HG03558 (cell line): ENCODE measurements at regions not wholly inside any gene's neighbourhood (a gene's known extent, or its start where the extent isn't known, plus 50 kb on each side); places are given as distances from the start of the nearest gene placed in this dataset.
"Not testable (repeated sequence)": the region's sequence is repeated elsewhere in the genome, so short reads cannot be mapped to it uniquely, and the experiment has no call there.

Experiments
- ATAC-seq: cut with Tn5 transposase; IDR thresholded peaks from one replicate; pipeline ENCODE4 v1.9.1; 2021; ENCODE audit warnings: moderate number of reproducible peaks; ENCODE audit not compliant: unreplicated experiment; ENCODE audit errors: extremely low read depth

DNA sequence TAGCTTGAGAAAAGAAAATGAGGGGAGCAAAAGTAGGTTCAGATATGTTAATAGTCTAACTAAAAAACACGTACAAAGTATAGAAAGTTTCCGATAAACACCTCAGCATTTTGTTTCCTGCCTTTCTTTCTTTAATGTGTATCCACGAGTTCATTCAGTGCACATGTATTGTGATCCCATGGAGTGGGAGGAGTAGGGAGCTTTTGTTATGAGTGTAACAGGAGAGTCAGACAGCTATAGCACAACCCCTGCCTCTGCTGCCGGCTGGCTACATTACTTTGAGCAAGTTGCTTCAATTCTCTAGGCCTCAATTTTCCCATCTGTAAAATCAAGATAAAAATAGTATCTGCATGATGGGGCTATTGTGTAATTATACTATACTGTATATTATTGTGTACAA, 249.2 kb upstream of the FIGN start:
- ATAC-seq: no peak

GRCh38 chr2:163983911-163984310, 248.1 kb upstream of the FIGN start:
- ATAC-seq: no peak

DNA sequence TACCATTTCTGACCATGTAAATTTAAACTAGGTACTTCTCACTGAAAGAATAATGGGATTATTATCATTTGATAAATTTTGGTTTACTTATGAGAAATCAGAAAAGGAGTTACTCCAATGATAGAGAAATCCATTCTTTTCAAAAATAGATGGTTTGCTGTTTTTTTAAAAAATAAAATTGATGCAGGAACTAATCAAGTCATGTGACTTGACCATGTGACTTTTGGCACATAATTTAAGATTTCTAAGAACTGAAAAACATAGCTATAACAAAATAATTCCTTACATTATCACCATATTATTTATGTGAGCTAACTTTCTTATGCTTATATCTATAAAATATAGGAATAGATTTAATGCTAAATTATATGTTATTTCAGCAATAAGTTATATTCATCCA, 247.1 kb upstream of the FIGN start:
- no peak for ATAC-seq

GRCh38 chr2:163974766-163975165, 239.0 kb upstream of the FIGN start:
- ATAC-seq: no peak

DNA sequence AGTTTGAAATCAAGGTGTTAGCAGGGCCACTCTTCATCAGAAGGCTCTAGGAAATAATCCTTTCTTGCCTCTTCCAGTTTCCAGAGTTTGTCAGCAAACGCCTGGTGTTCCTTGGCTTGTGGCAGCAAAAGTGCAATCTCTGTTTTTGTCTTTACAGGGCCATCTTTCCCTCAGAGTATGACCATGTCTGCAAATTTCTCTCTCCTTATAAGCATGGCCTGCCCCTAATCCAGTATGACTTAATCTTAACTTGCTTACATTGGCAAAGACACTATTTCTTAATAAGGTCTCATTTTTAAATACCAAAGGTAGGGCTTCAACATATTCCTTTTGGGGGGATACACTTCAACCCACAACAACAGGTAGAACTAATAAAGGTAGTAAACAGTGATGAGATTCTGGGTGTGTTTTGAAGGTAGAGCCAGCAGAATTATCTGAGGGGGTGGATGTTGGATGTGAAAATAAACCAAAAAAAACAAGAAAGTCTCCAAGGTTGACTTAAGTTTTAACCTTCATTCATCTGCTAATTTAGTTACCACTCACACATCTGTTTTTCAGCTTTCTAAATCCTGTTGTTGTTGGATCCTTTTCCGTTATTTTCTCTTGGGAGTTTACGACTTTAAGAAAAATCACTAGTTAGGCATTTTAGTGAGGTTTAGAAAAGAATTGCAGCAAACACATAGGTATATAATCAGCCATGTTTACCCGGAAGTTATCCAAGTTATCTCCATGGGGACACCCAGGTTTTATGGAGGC, 234.4 kb upstream of the FIGN start:
- ATAC-seq: no peak

DNA sequence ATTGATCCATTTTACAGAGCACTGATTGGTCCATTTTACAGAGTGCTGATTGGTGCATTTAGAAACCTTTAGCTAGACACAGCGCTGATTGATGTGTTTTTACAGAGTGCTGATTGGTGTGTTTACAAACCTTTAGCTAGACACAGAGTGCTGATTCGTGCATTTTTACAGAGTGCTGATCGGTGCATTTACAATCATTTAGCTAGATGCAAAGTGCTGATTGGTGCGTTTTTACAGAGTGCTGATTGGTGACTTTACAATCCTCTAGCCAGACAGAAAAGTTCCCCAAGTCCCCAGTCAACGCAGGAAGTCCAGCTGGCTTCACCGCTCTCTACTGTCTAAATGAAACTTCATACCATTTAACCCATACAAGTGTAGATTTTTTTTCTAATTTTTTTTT, 228.5 kb upstream of the FIGN start:
- not testable (repeated sequence) for ATAC-seq

DNA sequence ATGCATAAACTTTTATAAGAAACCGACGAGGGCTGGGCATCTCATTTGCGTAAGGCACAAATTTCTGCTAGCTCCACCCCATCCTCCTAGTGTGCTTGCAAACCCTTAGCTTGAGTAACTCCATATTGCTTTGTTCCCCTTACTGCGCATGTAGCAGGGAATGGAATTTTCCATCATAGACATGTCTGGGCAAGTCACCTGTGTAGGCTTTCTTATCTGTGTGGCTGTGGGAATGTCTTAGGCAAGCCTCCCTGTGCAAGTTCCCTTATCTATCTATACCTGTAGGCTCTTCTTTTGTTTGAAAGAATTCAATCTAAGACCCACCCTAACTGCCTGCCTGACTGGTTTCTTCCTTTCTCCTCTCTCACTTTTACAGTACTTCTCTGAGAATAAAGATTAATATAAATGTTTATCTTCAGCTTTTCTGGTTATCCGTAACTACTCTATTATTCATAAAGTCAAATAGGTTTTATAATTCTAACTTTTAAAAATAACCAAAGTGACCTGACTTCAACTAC, 217.6 kb upstream of the FIGN start:
- ATAC-seq: no peak

- no peak for ATAC-seq
These were observed 215.5 kb upstream of the FIGN start for GRCh38 chr2:163951312-163951711.

GRCh38 chr2:163949693-163950092, 213.9 kb upstream of the FIGN start:
- no peak for ATAC-seq

DNA sequence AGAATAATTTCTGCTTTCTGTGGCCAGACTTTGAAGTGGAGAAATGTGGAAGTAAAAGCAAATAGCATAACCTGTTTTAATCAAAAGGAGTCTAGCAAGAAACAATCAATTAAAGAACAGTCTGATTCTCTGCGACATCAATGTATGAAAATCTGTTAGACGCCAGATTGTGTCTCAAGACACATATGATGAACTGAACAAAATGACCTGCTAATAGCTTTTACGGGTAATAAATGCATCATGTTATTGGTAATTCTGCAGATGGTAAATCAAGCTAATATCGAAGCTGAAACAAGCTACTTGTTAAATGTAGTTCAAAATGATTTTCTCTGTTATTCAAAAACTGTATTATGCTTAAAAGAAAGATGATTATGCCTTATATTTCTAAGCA, 208.5 kb upstream of the FIGN start:
- ATAC-seq: no peak

DNA sequence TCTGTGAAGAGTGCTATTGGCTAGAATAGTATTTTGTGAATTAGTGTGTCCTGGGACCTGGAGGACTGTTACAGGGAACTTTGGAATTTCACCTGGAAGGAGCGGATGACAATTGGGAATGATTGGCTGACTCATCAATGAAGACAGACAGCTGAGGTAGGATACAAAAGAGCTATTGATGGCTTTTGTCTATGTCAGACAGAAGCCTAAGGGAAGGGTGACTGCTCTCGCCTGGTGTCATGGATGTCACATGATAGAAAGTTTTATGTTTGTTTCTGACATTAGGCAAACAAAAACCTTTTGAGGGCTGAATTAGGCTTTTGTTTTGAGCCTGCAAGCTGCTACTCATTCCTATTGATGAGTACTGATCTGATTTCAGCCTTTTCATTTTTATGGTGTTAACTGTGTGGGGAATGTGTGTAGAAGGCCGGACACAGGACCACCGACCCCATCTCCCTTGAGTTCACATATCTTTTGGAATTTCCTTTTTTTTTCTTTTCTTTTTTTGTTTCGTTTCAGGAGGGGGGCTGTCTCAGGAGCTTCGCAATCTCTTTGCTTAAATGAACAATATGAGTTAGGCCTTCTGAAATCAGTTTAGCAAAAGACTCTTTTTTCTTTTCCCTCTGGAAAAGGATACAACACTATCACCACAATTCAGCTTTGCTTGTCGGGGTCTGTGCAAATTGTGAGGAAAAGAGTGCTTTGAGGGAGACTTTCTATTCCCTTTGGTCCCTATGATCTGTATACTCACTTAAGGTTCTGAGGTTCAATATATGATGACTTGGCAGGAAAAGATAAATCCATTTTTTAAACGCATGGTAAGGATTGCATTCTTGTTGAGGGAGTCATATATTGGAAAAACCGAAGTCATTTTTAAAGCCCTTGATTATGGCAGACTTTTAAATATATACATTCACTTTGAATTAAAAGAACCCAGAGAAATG, 207.9 kb upstream of the FIGN start:
- ATAC-seq: no peak

DNA sequence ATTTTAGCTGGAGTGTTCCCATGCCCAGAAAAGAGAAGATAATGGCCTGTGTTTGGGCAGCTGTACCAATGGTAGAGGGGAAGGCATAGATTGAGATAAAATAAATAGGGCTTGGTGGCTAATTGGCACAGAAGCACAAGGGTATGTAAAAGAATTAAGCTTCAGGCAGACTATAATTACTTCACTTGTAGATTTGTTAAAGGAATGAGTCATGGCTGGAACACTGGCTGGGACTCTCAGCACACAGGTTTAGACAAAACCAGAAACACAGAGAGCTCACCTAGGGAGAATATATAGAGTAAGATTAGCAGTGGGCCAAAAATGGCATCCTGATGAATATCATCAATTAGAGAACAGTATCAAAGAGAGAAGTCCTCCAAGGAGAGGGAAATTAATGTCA, 198.3 kb upstream of the FIGN start:
- ATAC-seq: no peak

DNA sequence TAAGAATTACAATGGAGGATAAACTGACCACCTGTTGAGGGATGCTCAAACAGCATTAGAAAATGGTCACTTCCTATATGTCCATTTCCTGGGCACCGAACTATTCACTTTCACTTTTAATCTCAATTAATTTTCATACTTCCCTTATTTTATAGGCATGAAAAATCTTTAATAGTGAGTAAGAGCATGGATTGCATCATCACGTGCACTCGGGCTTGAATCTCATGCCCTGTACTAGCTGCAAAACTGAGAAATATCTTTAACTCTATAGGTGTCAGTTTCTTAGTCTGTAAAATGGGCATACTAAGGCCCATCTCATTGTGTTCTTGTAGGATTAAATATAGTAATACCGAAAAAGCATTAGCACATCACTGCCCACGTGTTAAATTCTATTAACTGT, 183.9 kb upstream of the FIGN start:
- no peak for ATAC-seq

DNA sequence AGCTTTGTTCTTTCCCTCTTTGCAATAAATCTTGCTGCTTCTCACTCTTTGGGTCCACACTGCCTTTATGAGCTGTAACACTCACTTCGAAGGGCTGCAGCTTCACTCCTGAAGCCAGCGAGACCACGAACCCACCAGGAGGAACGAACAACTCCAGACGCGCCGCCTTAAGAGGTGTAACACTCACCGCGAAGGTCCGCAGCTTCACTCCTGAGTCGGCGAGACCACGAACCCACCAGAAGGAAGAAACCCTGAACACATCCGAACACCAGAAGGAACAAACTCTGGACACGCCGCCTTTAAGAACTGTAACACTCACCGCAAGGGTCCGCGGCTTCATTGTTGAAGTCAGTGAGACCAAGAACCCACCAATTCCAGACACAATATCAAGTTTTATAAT, 178.7 kb upstream of the FIGN start:
- not testable (repeated sequence) for ATAC-seq

DNA sequence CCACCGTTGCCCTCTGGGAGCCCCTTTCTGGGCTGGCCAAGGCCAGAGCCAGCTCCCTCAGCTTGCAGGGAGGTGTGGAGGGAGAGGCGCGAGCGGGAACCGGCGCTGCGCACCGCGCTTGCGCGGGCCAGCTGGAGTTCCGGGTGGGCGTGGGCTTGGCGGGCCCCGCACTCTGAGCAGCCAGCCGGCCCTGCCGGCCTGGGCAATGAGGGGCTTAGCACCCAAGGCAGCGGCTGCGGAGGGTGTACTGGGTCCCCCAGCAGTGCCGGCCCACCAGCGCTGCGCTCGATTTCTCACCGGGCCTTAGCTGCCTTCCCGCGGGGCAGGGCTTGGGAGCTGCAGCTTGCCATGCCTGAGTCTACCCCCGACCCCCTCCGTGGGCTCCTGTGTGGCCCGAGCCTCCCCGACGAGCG, 177.7 kb upstream of the FIGN start:
- ATAC-seq: not testable (repeated sequence)

- no peak for ATAC-seq
These were observed 173.7 kb upstream of the FIGN start for GRCh38 chr2:163909411-163910080.

- no peak for ATAC-seq
These were observed 170.6 kb upstream of the FIGN start for GRCh38 chr2:163906410-163906809.

DNA sequence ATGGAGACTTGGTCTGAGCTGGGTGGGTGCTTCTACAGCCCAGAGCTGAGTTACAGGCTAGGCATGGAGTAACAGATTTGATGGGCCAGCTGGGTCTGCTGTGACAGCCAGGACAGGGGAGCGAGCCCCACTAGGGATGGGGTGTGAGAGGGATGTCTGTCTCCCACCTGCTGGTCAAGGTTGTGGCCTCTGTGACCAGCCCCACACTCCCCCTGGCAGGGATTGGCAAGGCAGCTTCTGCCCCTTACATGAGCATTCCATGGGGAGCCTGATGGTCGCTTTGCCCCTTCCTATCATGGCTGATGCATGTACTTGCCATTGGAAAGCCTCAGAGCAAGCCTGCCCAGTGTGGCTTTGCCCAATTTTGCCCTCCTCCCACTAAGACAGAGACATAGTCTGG, 162.0 kb upstream of the FIGN start:
- ATAC-seq: no peak

- not testable (repeated sequence) for ATAC-seq
These were observed 157.6 kb upstream of the FIGN start for GRCh38 chr2:163893444-163893843.

DNA sequence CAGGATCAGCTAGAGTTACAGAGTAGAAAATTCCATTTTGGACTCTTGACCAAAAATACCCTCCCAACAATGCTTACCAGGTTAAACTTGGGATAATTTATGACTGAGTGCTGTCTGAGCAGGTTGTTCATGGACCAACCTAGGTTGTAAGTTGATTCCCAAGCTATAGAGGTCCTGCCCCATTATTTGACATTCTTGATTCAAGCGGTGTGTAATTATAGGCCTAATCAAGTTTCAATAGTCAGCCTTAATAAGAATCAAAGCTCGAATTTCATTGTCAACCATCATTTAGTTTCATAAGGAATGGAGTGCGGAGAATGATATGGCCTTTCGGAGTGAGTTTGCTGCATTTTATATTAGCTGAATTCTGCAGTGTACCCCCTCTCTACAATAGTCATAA, 152.8 kb upstream of the FIGN start:
- no peak for ATAC-seq

- no peak for ATAC-seq
These were observed 151.4 kb upstream of the FIGN start for GRCh38 chr2:163887182-163887581.
